OCI-M2 (cell line): ENCODE measurements at regions not wholly inside any gene's neighbourhood (a gene's known extent, or its start where the extent isn't known, plus 50 kb on each side); places are given as distances from the start of the nearest gene placed in this dataset.

Experiments used
- DNase-seq: peaks from one replicate; lab custom pipeline; 2025; ENCODE audit not compliant: unreplicated experiment; lab: John Stamatoyannopoulos, UW

DNA sequence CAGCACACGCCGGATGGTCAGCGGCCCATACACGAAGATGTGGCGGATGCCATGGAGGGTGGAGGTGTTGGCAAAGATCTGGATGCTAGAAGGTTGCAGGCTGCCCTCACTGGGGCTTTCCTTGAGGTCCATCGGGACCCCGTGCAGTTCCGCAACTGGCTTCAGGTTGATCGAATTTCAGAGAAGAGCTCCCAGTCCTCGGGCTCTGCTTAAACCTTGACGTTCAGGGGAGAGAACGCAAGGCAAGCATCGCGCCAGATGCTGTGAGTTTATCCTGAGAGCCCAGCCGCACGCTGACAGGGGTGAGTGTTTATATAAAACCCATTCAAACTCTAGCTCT, 98.7 kb upstream of the CCL2 start:
- DNase-seq = no peak

DNA sequence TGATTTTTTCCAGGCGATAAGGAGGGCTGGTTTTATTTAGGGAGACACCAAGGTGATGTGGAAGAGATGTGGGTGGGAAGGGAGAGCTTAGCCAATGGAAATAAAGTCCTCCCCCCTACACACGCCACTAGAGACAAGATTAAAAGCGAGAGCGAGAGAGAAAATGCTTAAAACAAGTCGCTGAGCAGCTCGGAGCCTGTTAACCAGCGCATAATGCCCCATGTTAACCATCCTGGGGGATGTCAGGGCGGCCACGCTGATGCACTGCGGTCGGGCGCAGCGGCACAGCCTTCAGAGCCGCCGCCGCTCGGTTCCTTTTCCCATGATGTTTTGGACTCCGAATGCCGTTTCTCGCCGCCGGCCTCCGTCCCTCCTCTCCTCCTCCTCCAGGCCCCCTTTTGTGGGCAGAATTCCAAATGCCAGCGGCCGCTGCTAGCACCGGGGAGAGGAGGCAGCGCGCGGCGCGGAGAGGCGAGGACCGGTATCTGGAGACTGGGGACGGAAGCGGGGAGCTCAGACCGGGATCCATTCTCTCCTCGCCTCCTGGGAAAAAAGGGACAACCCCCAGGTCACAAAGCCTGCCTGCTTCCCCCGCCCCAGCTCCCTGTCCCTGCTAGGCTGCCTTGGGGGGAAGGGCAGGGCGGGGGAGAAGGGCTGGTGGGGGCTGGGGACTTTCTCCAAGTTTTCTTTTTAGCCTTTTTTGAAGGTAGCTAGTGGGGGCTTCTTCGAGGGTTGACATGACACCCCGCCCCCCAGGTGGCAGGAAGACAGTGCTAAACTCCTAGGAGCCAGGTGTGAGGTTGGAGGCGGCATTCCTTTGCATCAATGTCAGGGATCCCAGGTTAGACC, 98.1 kb upstream of the CCL2 start:
- DNase-seq = no peak

GRCh38 chr17:34161690-34162089, 93.4 kb upstream of the CCL2 start:
- DNase-seq = no peak

- DNase-seq = no peak
Observed at GRCh38 chr17:34163123-34163522, 92.0 kb upstream of the CCL2 start.

GRCh38 chr17:34163646-34164045, 91.4 kb upstream of the CCL2 start:
- DNase-seq = no peak

DNA sequence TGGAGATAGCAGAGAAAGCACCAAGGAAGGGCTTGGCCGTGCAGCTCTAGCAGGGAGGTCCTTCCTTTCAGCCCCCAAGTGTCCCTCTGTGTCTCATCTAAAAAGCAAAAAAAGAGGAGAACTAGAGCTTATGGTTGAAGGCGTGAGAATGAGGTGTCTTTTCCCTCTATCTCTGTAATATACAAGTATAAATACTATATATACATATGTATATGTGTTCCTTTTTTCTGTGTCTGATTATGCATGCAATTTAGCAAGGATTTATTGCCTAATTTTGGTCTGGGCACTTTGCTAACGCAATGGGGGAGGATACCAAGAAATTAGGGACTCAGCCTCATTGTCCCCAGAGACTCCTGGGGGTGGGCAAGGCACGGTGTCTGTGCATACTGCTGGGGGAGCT, 90.2 kb upstream of the CCL2 start:
- no peak for DNase-seq

DNA sequence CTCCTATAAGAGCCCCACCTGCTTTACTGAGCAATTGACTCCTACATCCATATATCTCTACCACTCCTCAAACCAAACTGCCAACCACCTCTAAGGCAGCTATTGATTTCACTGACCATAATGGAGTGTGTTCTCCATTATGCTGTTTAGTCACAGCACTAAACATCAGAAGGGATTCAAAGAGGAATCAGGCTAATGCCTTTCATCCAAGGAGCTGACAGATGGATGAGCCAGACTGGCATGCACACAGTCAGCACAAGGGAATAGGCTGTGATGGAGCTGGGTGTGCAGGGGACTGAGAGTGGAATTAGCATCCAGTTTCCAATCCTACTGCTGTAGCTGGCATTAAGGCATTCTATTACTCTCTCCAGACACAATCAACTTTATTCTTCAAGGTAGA, 88.7 kb upstream of the CCL2 start:
- no peak for DNase-seq

- no peak for DNase-seq
Observed at GRCh38 chr17:34167354-34167753, 87.7 kb upstream of the CCL2 start.

- DNase-seq = no peak
Observed at GRCh38 chr17:34168989-34169388, 86.1 kb upstream of the CCL2 start.

DNA sequence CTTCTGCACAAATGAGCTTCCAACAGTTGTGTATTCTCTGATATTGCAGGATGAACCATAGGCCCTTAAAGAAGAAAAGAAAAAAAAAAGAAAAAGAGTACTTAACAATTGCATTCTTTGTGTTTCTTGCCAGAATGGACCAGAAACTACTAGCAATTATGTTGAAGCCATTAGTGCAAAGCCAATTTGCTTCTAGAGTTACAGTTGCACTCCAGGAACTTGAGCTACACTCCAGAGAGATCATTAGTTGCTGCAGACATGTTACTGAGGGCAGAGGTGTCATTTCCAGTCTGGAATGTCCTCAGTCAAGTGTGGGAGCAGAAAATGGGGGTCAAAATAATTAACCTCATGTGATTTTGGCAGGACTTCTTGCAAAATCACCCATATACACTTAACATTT, 85.6 kb upstream of the CCL2 start:
- DNase-seq = no peak

DNA sequence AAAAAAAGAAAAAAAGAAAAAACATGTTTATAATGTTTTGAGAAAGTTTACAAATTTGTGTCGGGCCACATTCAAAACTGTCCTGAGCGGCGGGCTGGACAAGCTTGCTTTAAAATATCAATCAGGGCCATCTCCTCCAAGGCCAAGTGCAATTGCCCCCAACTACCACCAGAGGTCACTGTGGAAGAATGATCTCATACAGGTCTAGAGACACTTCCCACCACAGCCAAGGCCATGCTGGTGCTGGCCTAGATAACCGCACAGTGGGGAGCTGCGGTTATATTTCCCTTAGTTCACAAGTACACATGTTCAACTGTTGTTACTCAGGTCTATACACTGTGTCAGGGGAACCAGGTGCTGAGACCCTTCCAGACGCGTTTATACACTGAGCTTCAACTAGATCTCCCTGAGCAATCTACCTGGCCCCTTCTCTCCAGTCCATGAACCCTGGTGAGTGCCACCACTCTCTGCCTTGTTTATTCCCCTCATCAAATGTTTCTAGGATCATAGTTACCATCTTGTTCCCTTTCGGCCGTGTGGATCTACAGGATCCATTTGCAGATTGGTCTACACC, 83.8 kb upstream of the CCL2 start:
- DNase-seq = no peak

DNA sequence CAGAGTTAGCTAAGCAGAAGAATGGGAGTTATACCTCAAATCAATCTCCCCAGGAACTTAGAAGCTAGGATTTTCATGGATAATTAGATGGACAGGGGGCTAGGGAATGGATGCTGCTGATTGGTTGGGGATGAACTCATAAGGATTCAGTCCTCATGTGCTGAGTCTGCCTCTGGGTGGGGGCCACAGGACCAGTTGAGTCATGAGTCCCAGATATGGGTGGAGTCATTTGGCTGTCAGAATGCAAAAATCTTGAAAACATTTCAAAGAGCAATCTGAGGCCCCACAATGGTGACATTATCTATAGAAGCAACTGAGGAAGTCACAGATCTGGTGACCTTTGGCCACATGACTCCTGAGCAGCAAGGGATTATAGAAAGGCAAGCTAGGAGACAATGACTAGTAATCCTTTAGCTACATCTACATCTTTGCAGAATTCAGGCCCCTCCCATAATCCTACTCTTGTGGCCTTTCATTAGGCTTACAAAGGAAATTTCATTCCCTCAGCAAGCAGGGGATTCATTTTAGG, 82.6 kb upstream of the CCL2 start:
- no peak for DNase-seq

- no peak for DNase-seq
Observed at GRCh38 chr17:34173241-34173640, 81.8 kb upstream of the CCL2 start.

GRCh38 chr17:34174496-34174895, 80.6 kb upstream of the CCL2 start:
- no peak for DNase-seq

DNA sequence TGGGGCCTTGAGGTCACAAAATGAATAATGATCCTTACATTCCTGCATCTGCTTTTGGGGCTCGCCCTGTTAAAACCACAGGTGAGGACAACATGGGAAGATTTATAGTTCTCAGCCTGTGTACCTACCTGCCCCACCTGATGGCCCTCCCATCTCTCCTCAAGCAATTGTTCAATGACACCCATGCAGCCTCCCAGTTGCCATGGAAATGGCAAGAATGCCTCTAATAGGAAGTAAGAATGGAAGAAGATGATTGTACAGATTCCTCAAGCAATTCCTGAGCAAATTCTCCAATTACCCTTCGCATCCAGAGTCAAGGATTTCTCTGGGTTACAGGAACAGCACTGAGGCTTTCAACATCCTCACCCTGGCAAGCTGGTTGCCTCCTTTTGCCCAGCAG, 78.6 kb upstream of the CCL2 start:
- no peak for DNase-seq

DNA sequence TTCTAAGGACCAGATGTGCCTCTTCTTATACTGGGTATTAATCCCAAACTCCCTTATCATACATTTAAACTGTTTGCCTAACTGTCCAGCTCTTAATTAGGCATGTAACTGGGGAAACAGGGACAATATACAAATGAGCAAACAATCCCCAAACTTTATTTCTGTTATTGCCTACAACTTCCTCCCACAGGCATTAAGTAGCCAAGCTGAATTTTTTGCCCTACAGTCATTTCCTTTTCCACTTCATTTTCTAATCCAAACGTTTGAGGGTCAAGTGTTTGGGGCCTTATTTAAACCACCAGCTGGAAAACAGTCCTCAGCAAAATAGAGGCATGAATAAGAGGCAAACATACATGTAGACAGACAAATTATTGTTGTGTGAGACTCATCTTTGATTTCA, 77.4 kb upstream of the CCL2 start:
- DNase-seq = no peak

DNA sequence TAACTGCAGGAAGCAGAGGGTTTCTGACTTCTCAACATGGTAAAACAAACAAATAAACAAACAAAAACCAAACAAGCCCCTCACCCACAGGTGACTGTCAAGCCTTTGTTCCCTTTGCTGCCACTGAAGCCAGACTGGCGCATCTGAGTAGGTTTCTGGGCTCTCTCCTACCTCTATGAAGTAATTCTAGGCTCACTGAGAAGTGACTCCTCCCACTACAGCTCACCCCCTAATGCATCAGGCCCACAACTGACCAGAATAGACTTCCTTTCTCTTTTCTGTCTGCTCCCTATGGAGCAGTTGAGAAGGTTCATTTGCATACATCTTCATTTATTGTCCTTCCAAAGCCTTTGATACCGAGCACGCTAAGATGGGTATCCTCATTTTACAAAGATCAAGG, 77.0 kb upstream of the CCL2 start:
- no peak for DNase-seq

- DNase-seq = no peak
Observed at GRCh38 chr17:34182036-34182803, 72.9 kb upstream of the CCL2 start.

DNA sequence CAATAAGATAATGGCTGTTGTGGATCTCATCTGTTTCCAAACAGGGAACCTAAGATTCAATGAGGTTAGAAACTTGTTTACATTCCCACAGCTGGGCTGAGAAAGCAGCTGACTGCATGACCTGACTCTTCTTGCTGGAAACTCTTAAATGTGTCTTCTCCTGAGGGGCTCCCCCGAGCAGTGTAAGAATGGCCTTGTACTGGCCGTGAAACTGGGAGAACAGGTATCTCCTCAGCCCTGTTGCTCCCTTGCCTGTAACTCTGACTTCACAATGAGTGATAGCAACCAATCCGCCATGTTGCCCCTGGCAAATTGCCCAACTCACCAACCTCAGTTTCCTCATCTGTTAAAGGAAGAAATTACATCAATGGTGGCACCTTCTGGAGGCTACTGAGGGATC, 59.1 kb upstream of the CCL2 start:
- no peak for DNase-seq

- DNase-seq = no peak
Observed at GRCh38 chr17:34198519-34198918, 56.6 kb upstream of the CCL2 start.

GRCh38 chr17:34199454-34199853, 55.6 kb upstream of the CCL2 start:
- no peak for DNase-seq

- DNase-seq = peak; percentile 12
Observed at GRCh38 chr17:34199932-34200534, 55.1 kb upstream of the CCL2 start.
